SK-MEL-5 (cell line): ENCODE measurements at regions not wholly inside any gene's neighbourhood (a gene's known extent, or its start where the extent isn't known, plus 50 kb on each side); places are given as distances from the start of the nearest gene placed in this dataset.
"Not testable (repeated sequence)": the region's sequence is repeated elsewhere in the genome, so short reads cannot be mapped to it uniquely, and the experiment has no call there.

Experiments
- DNase-seq: peaks from one replicate; pipeline ENCODE4 v3.0.0-alpha.2; 2016; ENCODE audit warnings: low read depth, low spot score
- in situ Hi-C: cut with HindIII; loops from 2 replicates; pipeline ENCODE4 v1.10.0; 2016; ENCODE audit warnings: low sequenced_read_pairs, high pct_unique_total_duplicates, low pct_unique_long_range_greater_than_20kb

GRCh38 chr9:31736581-31737179 is 647.8 kb upstream of the ACO1 start:
- in situ Hi-C loops = no loop called here
- no peak for DNase-seq

GRCh38 chr9:31740705-31741104 is 643.7 kb upstream of the ACO1 start:
- DNase-seq = no peak
- in situ Hi-C loops = no loop called here

- in situ Hi-C loops = no loop called here
- DNase-seq = no peak
Measured at GRCh38 chr9:31744589-31744988, 639.9 kb upstream of the ACO1 start.

GRCh38 chr9:31745468-31745867 is 639.0 kb upstream of the ACO1 start:
- in situ Hi-C loops = no loop called here
- DNase-seq = no peak

- no peak for DNase-seq
- in situ Hi-C loops = no loop called here
Measured at GRCh38 chr9:31745886-31746285, 638.6 kb upstream of the ACO1 start.

- DNase-seq = no peak
- in situ Hi-C loops = no loop called here
Measured at GRCh38 chr9:31753756-31754155, 630.7 kb upstream of the ACO1 start.

GRCh38 chr9:31759703-31760102 is 624.7 kb upstream of the ACO1 start:
- in situ Hi-C loops = no loop called here
- DNase-seq = no peak

GRCh38 chr9:31774021-31774420 is 610.4 kb upstream of the ACO1 start:
- DNase-seq, in situ Hi-C loops: not testable (repeated sequence)

- DNase-seq = no peak
- in situ Hi-C loops = no loop called here
Measured at GRCh38 chr9:31774571-31774970, 609.9 kb upstream of the ACO1 start.

- in situ Hi-C loops = no loop called here
- no peak for DNase-seq
Measured at GRCh38 chr9:31776471-31776870, 608.0 kb upstream of the ACO1 start.

- in situ Hi-C loops = no loop called here
- no peak for DNase-seq
Measured at GRCh38 chr9:31783491-31783890, 601.0 kb upstream of the ACO1 start.

- in situ Hi-C loops = no loop called here
Measured at GRCh38 chr9:31790720-31791119, 593.7 kb upstream of the ACO1 start.

GRCh38 chr9:31799953-31800609 is 584.4 kb upstream of the ACO1 start:
- in situ Hi-C loops = no loop called here
- DNase-seq = peak; percentile 73

More at GRCh38 chr9:31790720-31791119, 593.7 kb upstream of the ACO1 start:
- no peak for DNase-seq

GRCh38 chr9:31807574-31808256 is 576.7 kb upstream of the ACO1 start:
- in situ Hi-C loops = no loop called here
- DNase-seq = peak; percentile 50

GRCh38 chr9:31808766-31809165 is 575.7 kb upstream of the ACO1 start:
- in situ Hi-C loops = no loop called here
- no peak for DNase-seq

GRCh38 chr9:31820426-31820825 is 564.0 kb upstream of the ACO1 start:
- in situ Hi-C loops = no loop called here
- DNase-seq = no peak

GRCh38 chr9:31821583-31821982 is 562.9 kb upstream of the ACO1 start:
- in situ Hi-C loops = no loop called here

GRCh38 chr9:31823365-31823764 is 561.1 kb upstream of the ACO1 start:
- in situ Hi-C loops = no loop called here
- DNase-seq = no peak

More at GRCh38 chr9:31821583-31821982, 562.9 kb upstream of the ACO1 start:
- no peak for DNase-seq

- in situ Hi-C loops = no loop called here
- DNase-seq = peak; percentile 32
Measured at GRCh38 chr9:31824860-31825259, 559.6 kb upstream of the ACO1 start.
